Thyroid gland (tissue), 4 donors: ENCODE measurements at regions not wholly inside any gene's neighbourhood (a gene's known extent, or its start where the extent isn't known, plus 50 kb on each side); places are given as distances from the start of the nearest gene placed in this dataset.

ENCODE experiments used
- DNase-seq, 2 donors: peaks; one replicate each; pipeline ENCODE4 v3.0.0-alpha.2; 2019
- H3K27ac ChIP-seq, 3 donors: fragments of 200-600 bp; sonication (generic); 1 replicate in 2 of 3; 2 replicates in 1 of 3; pipeline ENCODE4 v1.5.1; 2016 to 2019; ENCODE audit warnings: mild to moderate bottlenecking in 1 of 3, moderate library complexity in 1 of 3
- H3K27me3 ChIP-seq: fragments of 200-600 bp; sonication (generic); one replicate; pipeline ENCODE4 v1.5.1; 2019
- H3K36me3 ChIP-seq, 2 donors: fragments of 200-600 bp; sonication (generic); one replicate each; pipeline ENCODE4 v1.5.1; 2016 to 2019
- H3K4me1 ChIP-seq, 2 donors: fragments of 200-600 bp; sonication (generic); one replicate each; pipeline ENCODE4 v1.5.1; 2017 to 2019
- H3K4me3 ChIP-seq, 3 donors: fragments of 200-600 bp; sonication (generic); replicated peaks in 1 of 3; 1 replicate in 2 of 3; 2 replicates in 1 of 3; pipeline ENCODE4 v1.5.1; 2016; ENCODE audit warnings: mild to moderate bottlenecking in 1 of 3
- H3K9me3 ChIP-seq: fragments of 200-600 bp; sonication (generic); one replicate; pipeline ENCODE4 v1.5.1; 2017
- POLR2A ChIP-seq, 2 donors: fragments of 450-650 bp; IDR thresholded peaks; one replicate each; pipeline ENCODE4 v1.6.1; 2017; ENCODE audit warnings: antibody characterized with exemption in 2 of 2, mild to moderate bottlenecking in 2 of 2, moderate library complexity in 1 of 2
- WGBS, 2 donors: methylation state at CpG; one replicate each; pipeline ENCODE4 v1.1.5; 2017; 5-methylcytosine and 5-hydroxymethylcytosine counted together
- intact Hi-C: fragments of 100-400 bp; cut with DNase I; formaldehyde crosslinking; loops from one replicate; pipeline ENCODE4 v1.15.1; 2023
- TF ChIP-seq, protein P1 (sequence below), 6 experiments: fragments of 200-600 bp in 3 of 6; fragments of 450-650 bp in 3 of 6; sonication (generic) in 3 of 6; IDR thresholded peaks; one replicate each; pipeline ENCODE4 v1.5.1; 2016 to 2019; ENCODE audit warnings: antibody characterized with exemption in 6 of 6, mild to moderate bottlenecking in 2 of 6, inconsistent platforms in 1 of 6, moderate library complexity in 1 of 6

GRCh38 chrX:26653050-26653449, 437.1 kb downstream of the MAGEB5 start:
- Histone ChIP-seq H3K27ac (no peak overlapping the region), H3K36me3 (no peaks in the 10 kb centered on the region), H3K4me3 (no peak overlapping the region), H3K27me3 (no peaks in the 10 kb centered on the region), H3K9me3 (no peaks in the 10 kb centered on the region), H3K4me1 (no peaks in the 10 kb centered on the region)
- no peak for DNase-seq
- TF ChIP-seq, protein P1, sequence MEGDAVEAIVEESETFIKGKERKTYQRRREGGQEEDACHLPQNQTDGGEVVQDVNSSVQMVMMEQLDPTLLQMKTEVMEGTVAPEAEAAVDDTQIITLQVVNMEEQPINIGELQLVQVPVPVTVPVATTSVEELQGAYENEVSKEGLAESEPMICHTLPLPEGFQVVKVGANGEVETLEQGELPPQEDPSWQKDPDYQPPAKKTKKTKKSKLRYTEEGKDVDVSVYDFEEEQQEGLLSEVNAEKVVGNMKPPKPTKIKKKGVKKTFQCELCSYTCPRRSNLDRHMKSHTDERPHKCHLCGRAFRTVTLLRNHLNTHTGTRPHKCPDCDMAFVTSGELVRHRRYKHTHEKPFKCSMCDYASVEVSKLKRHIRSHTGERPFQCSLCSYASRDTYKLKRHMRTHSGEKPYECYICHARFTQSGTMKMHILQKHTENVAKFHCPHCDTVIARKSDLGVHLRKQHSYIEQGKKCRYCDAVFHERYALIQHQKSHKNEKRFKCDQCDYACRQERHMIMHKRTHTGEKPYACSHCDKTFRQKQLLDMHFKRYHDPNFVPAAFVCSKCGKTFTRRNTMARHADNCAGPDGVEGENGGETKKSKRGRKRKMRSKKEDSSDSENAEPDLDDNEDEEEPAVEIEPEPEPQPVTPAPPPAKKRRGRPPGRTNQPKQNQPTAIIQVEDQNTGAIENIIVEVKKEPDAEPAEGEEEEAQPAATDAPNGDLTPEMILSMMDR (IDR thresholded peaks at IDR 0.05), result no peak
- TF ChIP-seq POLR2A (IDR thresholded peaks at IDR 0.05), result no peak
- 84% methylated on average over 2 of the region's 2 CpGs; no CpG with 5 or more reads in 1 of the 2 donors for WGBS, 2 donors
- intact Hi-C loops, result no loop called here

- Histone ChIP-seq H3K9me3 (no peaks in the 10 kb centered on the region), H3K27me3 (no peaks in the 10 kb centered on the region), H3K4me3 (no peak overlapping the region), H3K4me1 (no peaks in the 10 kb centered on the region), H3K36me3 (no peaks in the 10 kb centered on the region), H3K27ac (no peak overlapping the region)
- no peak for TF ChIP-seq POLR2A (IDR thresholded peaks at IDR 0.05)
- TF ChIP-seq, protein P1 (IDR thresholded peaks at IDR 0.05), result no peak
- DNase-seq, result no peak
- intact Hi-C loops, result no loop called here
These were observed 435.8 kb downstream of the MAGEB5 start for GRCh38 chrX:26651755-26652154.

DNA sequence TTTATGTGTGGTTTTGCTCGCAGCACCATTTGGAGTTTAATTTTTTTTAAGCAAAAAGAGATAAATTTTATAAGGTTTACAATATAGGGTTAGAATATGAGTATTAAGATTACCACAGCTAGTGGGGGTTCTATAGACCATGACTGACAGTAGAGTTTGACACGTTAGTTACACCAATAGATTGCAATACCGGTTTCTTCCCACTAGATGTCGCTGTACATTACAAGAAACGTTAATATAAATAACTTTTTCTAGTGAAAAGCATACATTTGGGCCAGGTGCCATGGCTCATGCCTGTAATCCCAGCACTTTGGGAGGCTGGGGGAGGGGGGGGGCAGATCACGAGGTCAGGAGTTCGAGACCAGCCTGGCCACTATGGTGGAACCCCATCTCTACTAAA, 433.6 kb downstream of the MAGEB5 start:
- H3K4me3 ChIP-seq, result no peak overlapping the region
- no peaks in the 10 kb centered on the region for H3K4me1 ChIP-seq
- H3K27me3 ChIP-seq, result no peaks in the 10 kb centered on the region
- WGBS, 2 donors, result 43 to 54% methylated on average over 7 of the region's 7 CpGs
- no peaks in the 10 kb centered on the region for H3K36me3 ChIP-seq
- intact Hi-C loops, result no loop called here
- H3K27ac ChIP-seq, result no peak overlapping the region
- TF ChIP-seq, protein P1 (IDR thresholded peaks at IDR 0.05), result no peak
- TF ChIP-seq POLR2A (IDR thresholded peaks at IDR 0.05), result no peak
- DNase-seq, result no peak
- H3K9me3 ChIP-seq, result no peaks in the 10 kb centered on the region

DNA sequence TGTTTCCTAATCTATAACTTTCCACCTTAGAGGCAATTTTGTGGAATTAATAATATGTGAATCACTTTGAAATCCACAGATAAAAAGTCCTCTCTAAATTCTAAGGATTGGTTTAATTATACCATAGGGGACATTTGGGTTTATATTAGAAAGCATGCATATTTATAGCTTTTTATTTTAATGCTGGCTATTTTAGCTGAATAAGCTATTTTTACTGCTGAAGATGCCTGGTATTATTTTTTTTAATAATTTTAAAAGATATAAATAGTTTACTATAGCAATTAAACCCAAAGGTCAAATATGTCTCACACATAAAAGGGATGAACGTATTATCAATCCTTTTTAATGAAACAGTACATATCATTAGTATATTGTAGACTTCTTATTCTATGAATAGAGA, 415.4 kb downstream of the MAGEB5 start:
- no peaks in the 10 kb centered on the region for H3K27me3 ChIP-seq
- no peaks in the 10 kb centered on the region for H3K36me3 ChIP-seq
- no peak overlapping the region for H3K27ac ChIP-seq
- 77 to 89% methylated on average over 1 of the region's 1 CpG for WGBS, 2 donors
- intact Hi-C loops, result no loop called here
- H3K9me3 ChIP-seq, result no peaks in the 10 kb centered on the region
- DNase-seq, result no peak
- TF ChIP-seq POLR2A (IDR thresholded peaks at IDR 0.05), result no peak
- TF ChIP-seq, protein P1 (IDR thresholded peaks at IDR 0.05), result no peak
- no peaks in the 10 kb centered on the region for H3K4me1 ChIP-seq
- H3K4me3 ChIP-seq, result no peak overlapping the region

DNA sequence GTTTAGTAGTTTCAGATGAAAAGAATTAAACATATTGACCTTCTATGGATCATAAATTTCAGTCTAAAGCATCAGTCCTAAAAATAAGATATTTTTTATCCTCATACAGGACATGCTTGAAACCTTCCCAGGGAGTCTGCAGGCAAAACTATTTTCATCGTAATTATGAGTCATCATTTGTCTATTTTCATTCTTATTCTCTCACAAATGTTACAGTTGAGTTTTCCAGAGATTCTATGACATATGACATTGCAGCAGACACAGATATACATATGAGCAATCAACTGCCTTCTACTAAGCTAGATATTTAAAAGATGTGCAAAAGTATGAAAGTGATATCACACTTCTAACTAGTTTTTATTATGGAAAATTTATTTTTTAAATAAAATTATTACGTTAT, 398.0 kb downstream of the MAGEB5 start:
- no peak for DNase-seq
- TF ChIP-seq POLR2A (IDR thresholded peaks at IDR 0.05), result no peak
- TF ChIP-seq, protein P1 (IDR thresholded peaks at IDR 0.05), result no peak
- Histone ChIP-seq H3K9me3 (no peaks in the 10 kb centered on the region), H3K27me3 (no peaks in the 10 kb centered on the region), H3K27ac (no peak overlapping the region), H3K4me3 (no peak overlapping the region), H3K4me1 (no peaks in the 10 kb centered on the region), H3K36me3 (no peaks in the 10 kb centered on the region)
- WGBS, 2 donors, result 76 to 89% methylated on average over 2 of the region's 2 CpGs
- intact Hi-C loops, result no loop called here
